ENCODE measurements at regions not wholly inside any gene's neighbourhood (a gene's known extent, or its start where the extent isn't known, plus 50 kb on each side); places are given as distances from the start of the nearest gene placed in this dataset.
A peak's percentile ranks its signal among the peaks of the same experiment; 100 is the strongest.

GRCh38 chr6:21986703-21987102 is 310.1 kb downstream of the PRL start:
- Mint-ChIP-seq H3K27me3 (no peaks in the 10 kb centered on the region), H3K9me3 (peaks cover 3% of the 10 kb centered on the region), H3K27ac (peak overlapping the region; percentile 30), H3K36me3 (peaks cover 22% of the 10 kb centered on the region), H3K4me3 (peak overlapping the region; percentile 70), H3K4me1 (ENCODE audit: unreplicated experiment) (peaks cover 28% of the 10 kb centered on the region)
- no peak for TF ChIP-seq CTCF (conservative IDR thresholded peaks at IDR 0.05)
- no peak for DNase-seq (ENCODE audit: extremely low spot score, unreplicated experiment)

- Mint-ChIP-seq H3K27ac (peak overlapping the region; percentile 46), H3K4me3 (peak overlapping the region; percentile 70), H3K27me3 (no peaks in the 10 kb centered on the region), H3K36me3 (peaks cover 23% of the 10 kb centered on the region), H3K9me3 (no peaks in the 10 kb centered on the region), H3K4me1 (ENCODE audit: unreplicated experiment) (peaks cover 31% of the 10 kb centered on the region)
- peak; percentile 74 for DNase-seq (ENCODE audit: extremely low spot score, unreplicated experiment)
- no peak for TF ChIP-seq CTCF (conservative IDR thresholded peaks at IDR 0.05)
Measured at GRCh38 chr6:21987501-21987957, 309.3 kb downstream of the PRL start.

- Mint-ChIP-seq H3K9me3 (no peaks in the 10 kb centered on the region), H3K27ac (no peak overlapping the region), H3K4me3 (no peak overlapping the region), H3K4me1 (ENCODE audit: unreplicated experiment) (peaks cover 30% of the 10 kb centered on the region), H3K27me3 (no peaks in the 10 kb centered on the region), H3K36me3 (peaks cover 23% of the 10 kb centered on the region)
- no peak for DNase-seq (ENCODE audit: extremely low spot score, unreplicated experiment)
- no peak for TF ChIP-seq CTCF (conservative IDR thresholded peaks at IDR 0.05)
Measured at GRCh38 chr6:21990577-21990976, 306.3 kb downstream of the PRL start.

GRCh38 chr6:21992178-21992967 is 304.5 kb downstream of the PRL start:
- no peaks in the 10 kb centered on the region for H3K9me3 Mint-ChIP-seq
- no peaks in the 10 kb centered on the region for H3K27me3 Mint-ChIP-seq
- peaks cover 19% of the 10 kb centered on the region for H3K36me3 Mint-ChIP-seq
- no peak for TF ChIP-seq CTCF (conservative IDR thresholded peaks at IDR 0.05)
- H3K27ac Mint-ChIP-seq, result no peak overlapping the region
- no peak overlapping the region for H3K4me3 Mint-ChIP-seq
- no peak for DNase-seq (ENCODE audit: extremely low spot score, unreplicated experiment)
- H3K4me1 Mint-ChIP-seq (ENCODE audit: unreplicated experiment), result peaks cover 32% of the 10 kb centered on the region

GRCh38 chr6:21993841-21994240 is 303.0 kb downstream of the PRL start:
- DNase-seq (ENCODE audit: extremely low spot score, unreplicated experiment), result no peak
- Mint-ChIP-seq H3K27me3 (no peaks in the 10 kb centered on the region), H3K4me1 (ENCODE audit: unreplicated experiment) (peaks cover 38% of the 10 kb centered on the region), H3K27ac (no peak overlapping the region), H3K36me3 (peaks cover 19% of the 10 kb centered on the region), H3K4me3 (no peak overlapping the region), H3K9me3 (no peaks in the 10 kb centered on the region)
- TF ChIP-seq CTCF (conservative IDR thresholded peaks at IDR 0.05), result no peak

Measured in type B pancreatic cell (in vitro differentiated cells).